Coronary artery (tissue), 2 donors: ENCODE measurements at regions not wholly inside any gene's neighbourhood (a gene's known extent, or its start where the extent isn't known, plus 50 kb on each side); places are given as distances from the start of the nearest gene placed in this dataset.
"Not testable (repeated sequence)": the region's sequence is repeated elsewhere in the genome, so short reads cannot be mapped to it uniquely, and the experiment has no call there.

ENCODE experiments used
- DNase-seq: peaks from one replicate; pipeline ENCODE4 v3.0.0-alpha.2; 2017; ENCODE audit warnings: low spot score
- H3K27ac ChIP-seq, 2 donors: fragments of 200-600 bp; sonication (generic); one replicate each; pipeline ENCODE4 v1.5.1; 2016 to 2019
- H3K4me3 ChIP-seq: fragments of 200-600 bp; sonication (generic); 2 replicates; pipeline ENCODE4 v1.5.1; 2016; ENCODE audit warnings: mild to moderate bottlenecking, moderate library complexity
- CTCF ChIP-seq: fragments of 200-600 bp; sonication (generic); IDR thresholded peaks from one replicate; pipeline ENCODE4 v1.5.1; 2019; ENCODE audit warnings: antibody characterized with exemption

GRCh38 chr3:18195836-18196235 lies 229.3 kb downstream of the SATB1 start:
- no peak for TF ChIP-seq CTCF
- no peak for DNase-seq
- Histone ChIP-seq H3K4me3 (no peak overlapping the region), H3K27ac (no peak overlapping the region)

- DNase-seq = no peak
- no peak overlapping the region for H3K4me3 ChIP-seq
- TF ChIP-seq CTCF = no peak
- H3K27ac ChIP-seq = no peak overlapping the region
Observed at GRCh38 chr3:18194431-18194830, 230.7 kb downstream of the SATB1 start.

GRCh38 chr3:18190646-18191045 lies 234.5 kb downstream of the SATB1 start:
- no peak for DNase-seq
- H3K4me3 ChIP-seq = no peak overlapping the region
- no peak for TF ChIP-seq CTCF
- H3K27ac ChIP-seq = no peak overlapping the region

- H3K4me3 ChIP-seq = no peak overlapping the region
- TF ChIP-seq CTCF = no peak
- no peak for DNase-seq
- no peak overlapping the region for H3K27ac ChIP-seq
Observed at GRCh38 chr3:18189282-18190050, 235.7 kb downstream of the SATB1 start.

- DNase-seq = no peak
- Histone ChIP-seq H3K27ac (no peak overlapping the region), H3K4me3 (no peak overlapping the region)
- no peak for TF ChIP-seq CTCF
Observed at GRCh38 chr3:18188491-18188890, 236.6 kb downstream of the SATB1 start.

- no peak for TF ChIP-seq CTCF
- DNase-seq = no peak
Observed at GRCh38 chr3:18185624-18186023, 239.5 kb downstream of the SATB1 start.

GRCh38 chr3:18182923-18183322 lies 242.2 kb downstream of the SATB1 start:
- H3K27ac ChIP-seq, DNase-seq, H3K4me3 ChIP-seq: not testable (repeated sequence)

More at GRCh38 chr3:18185624-18186023, 239.5 kb downstream of the SATB1 start:
- no peak overlapping the region for H3K4me3 ChIP-seq
- H3K27ac ChIP-seq = no peak overlapping the region
